ENCODE measurements at regions not wholly inside any gene's neighbourhood (a gene's known extent, or its start where the extent isn't known, plus 50 kb on each side); places are given as distances from the start of the nearest gene placed in this dataset.

GRCh38 chr16:26382586-26382985 lies 684.1 kb upstream of the C16orf82 start:
- no peak for TF ChIP-seq EZH2 (IDR thresholded peaks at IDR 0.05; ENCODE audit: borderline replicate concordance, control insufficient read depth, low read depth, low read length)
- no peak for TF ChIP-seq FOS (IDR thresholded peaks at IDR 0.05; ENCODE audit: borderline replicate concordance, extremely low read depth, insufficient read length)
- TF ChIP-seq, protein P1, sequence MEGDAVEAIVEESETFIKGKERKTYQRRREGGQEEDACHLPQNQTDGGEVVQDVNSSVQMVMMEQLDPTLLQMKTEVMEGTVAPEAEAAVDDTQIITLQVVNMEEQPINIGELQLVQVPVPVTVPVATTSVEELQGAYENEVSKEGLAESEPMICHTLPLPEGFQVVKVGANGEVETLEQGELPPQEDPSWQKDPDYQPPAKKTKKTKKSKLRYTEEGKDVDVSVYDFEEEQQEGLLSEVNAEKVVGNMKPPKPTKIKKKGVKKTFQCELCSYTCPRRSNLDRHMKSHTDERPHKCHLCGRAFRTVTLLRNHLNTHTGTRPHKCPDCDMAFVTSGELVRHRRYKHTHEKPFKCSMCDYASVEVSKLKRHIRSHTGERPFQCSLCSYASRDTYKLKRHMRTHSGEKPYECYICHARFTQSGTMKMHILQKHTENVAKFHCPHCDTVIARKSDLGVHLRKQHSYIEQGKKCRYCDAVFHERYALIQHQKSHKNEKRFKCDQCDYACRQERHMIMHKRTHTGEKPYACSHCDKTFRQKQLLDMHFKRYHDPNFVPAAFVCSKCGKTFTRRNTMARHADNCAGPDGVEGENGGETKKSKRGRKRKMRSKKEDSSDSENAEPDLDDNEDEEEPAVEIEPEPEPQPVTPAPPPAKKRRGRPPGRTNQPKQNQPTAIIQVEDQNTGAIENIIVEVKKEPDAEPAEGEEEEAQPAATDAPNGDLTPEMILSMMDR (IDR thresholded peaks at IDR 0.05 in 2 of 3, conservative IDR thresholded peaks at IDR 0.05 in 1 of 3; ENCODE audit: control insufficient read depth in 2 of 3, extremely low read depth in 1 of 3, insufficient read depth in 1 of 3, low read depth in 3 of 3, low read length in 3 of 3): no peak
- TF ChIP-seq SRF (IDR thresholded peaks at IDR 0.05; ENCODE audit: low read depth in 2 of 2, low read length in 2 of 2): no peak
- TF ChIP-seq, protein P2, sequence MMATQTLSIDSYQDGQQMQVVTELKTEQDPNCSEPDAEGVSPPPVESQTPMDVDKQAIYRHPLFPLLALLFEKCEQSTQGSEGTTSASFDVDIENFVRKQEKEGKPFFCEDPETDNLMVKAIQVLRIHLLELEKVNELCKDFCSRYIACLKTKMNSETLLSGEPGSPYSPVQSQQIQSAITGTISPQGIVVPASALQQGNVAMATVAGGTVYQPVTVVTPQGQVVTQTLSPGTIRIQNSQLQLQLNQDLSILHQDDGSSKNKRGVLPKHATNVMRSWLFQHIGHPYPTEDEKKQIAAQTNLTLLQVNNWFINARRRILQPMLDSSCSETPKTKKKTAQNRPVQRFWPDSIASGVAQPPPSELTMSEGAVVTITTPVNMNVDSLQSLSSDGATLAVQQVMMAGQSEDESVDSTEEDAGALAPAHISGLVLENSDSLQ (IDR thresholded peaks at IDR 0.05): no peak
- no peak for TF ChIP-seq POLR2AphosphoS2 (IDR thresholded peaks at IDR 0.05; ENCODE audit: low read depth, low read length)
- no peak for TF ChIP-seq NFIC (IDR thresholded peaks at IDR 0.05; ENCODE audit: low read depth, low read length)
- TF ChIP-seq GABPA (IDR thresholded peaks at IDR 0.05; ENCODE audit: low read depth): no peak
- TF ChIP-seq, protein P3, sequence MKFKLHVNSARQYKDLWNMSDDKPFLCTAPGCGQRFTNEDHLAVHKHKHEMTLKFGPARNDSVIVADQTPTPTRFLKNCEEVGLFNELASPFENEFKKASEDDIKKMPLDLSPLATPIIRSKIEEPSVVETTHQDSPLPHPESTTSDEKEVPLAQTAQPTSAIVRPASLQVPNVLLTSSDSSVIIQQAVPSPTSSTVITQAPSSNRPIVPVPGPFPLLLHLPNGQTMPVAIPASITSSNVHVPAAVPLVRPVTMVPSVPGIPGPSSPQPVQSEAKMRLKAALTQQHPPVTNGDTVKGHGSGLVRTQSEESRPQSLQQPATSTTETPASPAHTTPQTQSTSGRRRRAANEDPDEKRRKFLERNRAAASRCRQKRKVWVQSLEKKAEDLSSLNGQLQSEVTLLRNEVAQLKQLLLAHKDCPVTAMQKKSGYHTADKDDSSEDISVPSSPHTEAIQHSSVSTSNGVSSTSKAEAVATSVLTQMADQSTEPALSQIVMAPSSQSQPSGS (IDR thresholded peaks at IDR 0.05; ENCODE audit: low read length): no peak
- TF ChIP-seq CBX3 (IDR thresholded peaks at IDR 0.05; ENCODE audit: borderline replicate concordance, low read depth): no peak
- ChIA-PET POLR2A (no interaction called here), RAD21 (ENCODE audit: unreplicated experiment) (no interaction called here), CTCF (no interaction called here), SMC1A (ENCODE audit: uncharacterized antibody, unreplicated experiment) (no interaction called here)
- no peak for DNase-seq (ENCODE audit: low read depth, low spot score)
- Histone ChIP-seq H3K27ac (ENCODE audit: control insufficient read depth, insufficient read depth) (no peak overlapping the region), H3K9me3 (replicated peaks; ENCODE audit: control insufficient read depth, insufficient read depth, low read length) (no peaks in the 10 kb centered on the region), H2AFZ (ENCODE audit: control insufficient read depth, low read depth, low read length) (no peak overlapping the region), H3K4me2 (ENCODE audit: control insufficient read depth, insufficient read depth) (no peak overlapping the region), H3K4me3 (no peak overlapping the region), H3K79me2 (ENCODE audit: control insufficient read depth, insufficient read depth, low read length) (no peaks in the 10 kb centered on the region), H3K4me1 (ENCODE audit: control insufficient read depth, insufficient read depth, low read length) (no peaks in the 10 kb centered on the region), H4K20me1 (ENCODE audit: control insufficient read depth, insufficient read depth) (no peaks in the 10 kb centered on the region), H3K36me3 (ENCODE audit: control insufficient read depth in 2 of 2, insufficient read depth in 2 of 2, low read length in 1 of 2) (no peaks in the 10 kb centered on the region), H3K9ac (ENCODE audit: control insufficient read depth, insufficient read depth, low read length) (no peak overlapping the region), H3K27me3 (replicated peaks in 1 of 2; ENCODE audit: control insufficient read depth in 2 of 2, insufficient read depth in 2 of 2, low read length in 1 of 2) (no peaks in the 10 kb centered on the region)
- in situ Hi-C loops (cut with MboI) (no loop called here), intact Hi-C loops (cut with micrococcal nuclease; ENCODE audit: unreplicated experiment) (no loop called here)
- WGBS (ENCODE audit: insufficient coverage, insufficient replicate concordance, low lambda C conversion rate, missing lambda C conversion rate): 17% methylated on average over 2 of the region's 2 CpGs
- BruUV-seq (replicated peaks): no TSS peak
- ATAC-seq: no peak
- FAIRE-seq: no peak

Data from GM12878 (cell line).